ENCODE measurements at regions not wholly inside any gene's neighbourhood (a gene's known extent, or its start where the extent isn't known, plus 50 kb on each side); places are given as distances from the start of the nearest gene placed in this dataset.

GRCh38 chr7:125358551-125359167 lies 429.0 kb upstream of the POT1 start:
- TF ChIP-seq CTCF (IDR thresholded peaks at IDR 0.05 in 2 of 3, conservative IDR thresholded peaks at IDR 0.05 in 1 of 3; ENCODE audit: insufficient read depth in 2 of 3, low read depth in 1 of 3, low read length in 3 of 3), result no peak
- no peak for TF ChIP-seq EP300 (IDR thresholded peaks at IDR 0.05; ENCODE audit: low read length)
- TF ChIP-seq TCF7 (IDR thresholded peaks at IDR 0.05; ENCODE audit: borderline replicate concordance), result no peak
- TF ChIP-seq ZNF274 (IDR thresholded peaks at IDR 0.05; ENCODE audit: borderline replicate concordance, low read depth, low read length), result no peak
- TF ChIP-seq TEAD1 (CRISPR knock-in tag; IDR thresholded peaks at IDR 0.05), result no peak
- TF ChIP-seq ZNF311 (CRISPR knock-in tag; IDR thresholded peaks at IDR 0.05), result no peak
- TF ChIP-seq POLR2A (conservative IDR thresholded peaks at IDR 0.05), result no peak
- TF ChIP-seq, protein P1, sequence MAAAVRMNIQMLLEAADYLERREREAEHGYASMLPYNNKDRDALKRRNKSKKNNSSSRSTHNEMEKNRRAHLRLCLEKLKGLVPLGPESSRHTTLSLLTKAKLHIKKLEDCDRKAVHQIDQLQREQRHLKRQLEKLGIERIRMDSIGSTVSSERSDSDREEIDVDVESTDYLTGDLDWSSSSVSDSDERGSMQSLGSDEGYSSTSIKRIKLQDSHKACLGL (CRISPR knock-in tag; IDR thresholded peaks at IDR 0.05; ENCODE audit: borderline replicate concordance, poor library complexity, severe bottlenecking), result no peak
- no peak for TF ChIP-seq ZNF740 (CRISPR knock-in tag; IDR thresholded peaks at IDR 0.05)
- TF ChIP-seq ZNF740 (tag; IDR thresholded peaks at IDR 0.05), result no peak
- TF ChIP-seq, protein P2, sequence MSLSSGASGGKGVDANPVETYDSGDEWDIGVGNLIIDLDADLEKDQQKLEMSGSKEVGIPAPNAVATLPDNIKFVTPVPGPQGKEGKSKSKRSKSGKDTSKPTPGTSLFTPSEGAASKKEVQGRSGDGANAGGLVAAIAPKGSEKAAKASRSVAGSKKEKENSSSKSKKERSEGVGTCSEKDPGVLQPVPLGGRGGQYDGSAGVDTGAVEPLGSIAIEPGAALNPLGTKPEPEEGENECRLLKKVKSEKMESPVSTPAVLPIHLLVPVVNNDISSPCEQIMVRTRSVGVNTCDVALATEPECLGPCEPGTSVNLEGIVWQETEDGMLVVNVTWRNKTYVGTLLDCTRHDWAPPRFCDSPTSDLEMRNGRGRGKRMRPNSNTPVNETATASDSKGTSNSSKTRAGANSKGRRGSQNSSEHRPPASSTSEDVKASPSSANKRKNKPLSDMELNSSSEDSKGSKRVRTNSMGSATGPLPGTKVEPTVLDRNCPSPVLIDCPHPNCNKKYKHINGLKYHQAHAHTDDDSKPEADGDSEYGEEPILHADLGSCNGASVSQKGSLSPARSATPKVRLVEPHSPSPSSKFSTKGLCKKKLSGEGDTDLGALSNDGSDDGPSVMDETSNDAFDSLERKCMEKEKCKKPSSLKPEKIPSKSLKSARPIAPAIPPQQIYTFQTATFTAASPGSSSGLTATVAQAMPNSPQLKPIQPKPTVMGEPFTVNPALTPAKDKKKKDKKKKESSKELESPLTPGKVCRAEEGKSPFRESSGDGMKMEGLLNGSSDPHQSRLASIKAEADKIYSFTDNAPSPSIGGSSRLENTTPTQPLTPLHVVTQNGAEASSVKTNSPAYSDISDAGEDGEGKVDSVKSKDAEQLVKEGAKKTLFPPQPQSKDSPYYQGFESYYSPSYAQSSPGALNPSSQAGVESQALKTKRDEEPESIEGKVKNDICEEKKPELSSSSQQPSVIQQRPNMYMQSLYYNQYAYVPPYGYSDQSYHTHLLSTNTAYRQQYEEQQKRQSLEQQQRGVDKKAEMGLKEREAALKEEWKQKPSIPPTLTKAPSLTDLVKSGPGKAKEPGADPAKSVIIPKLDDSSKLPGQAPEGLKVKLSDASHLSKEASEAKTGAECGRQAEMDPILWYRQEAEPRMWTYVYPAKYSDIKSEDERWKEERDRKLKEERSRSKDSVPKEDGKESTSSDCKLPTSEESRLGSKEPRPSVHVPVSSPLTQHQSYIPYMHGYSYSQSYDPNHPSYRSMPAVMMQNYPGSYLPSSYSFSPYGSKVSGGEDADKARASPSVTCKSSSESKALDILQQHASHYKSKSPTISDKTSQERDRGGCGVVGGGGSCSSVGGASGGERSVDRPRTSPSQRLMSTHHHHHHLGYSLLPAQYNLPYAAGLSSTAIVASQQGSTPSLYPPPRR (CRISPR knock-in tag; IDR thresholded peaks at IDR 0.05; ENCODE audit: borderline replicate concordance), result no peak
- TF ChIP-seq ELF1 (tag; IDR thresholded peaks at IDR 0.05), result no peak
